GM12874 (cell line): ENCODE measurements at regions not wholly inside any gene's neighbourhood (a gene's known extent, or its start where the extent isn't known, plus 50 kb on each side); places are given as distances from the start of the nearest gene placed in this dataset.

Source experiments
- TF ChIP-seq, protein P1 (sequence below): IDR thresholded peaks from 2 replicates; pipeline ENCODE4 v1.5.1; 2011; ENCODE audit warnings: low read depth, mild to moderate bottlenecking, control low read depth, low read length, moderate library complexity; ENCODE audit not compliant: insufficient read depth

DNA sequence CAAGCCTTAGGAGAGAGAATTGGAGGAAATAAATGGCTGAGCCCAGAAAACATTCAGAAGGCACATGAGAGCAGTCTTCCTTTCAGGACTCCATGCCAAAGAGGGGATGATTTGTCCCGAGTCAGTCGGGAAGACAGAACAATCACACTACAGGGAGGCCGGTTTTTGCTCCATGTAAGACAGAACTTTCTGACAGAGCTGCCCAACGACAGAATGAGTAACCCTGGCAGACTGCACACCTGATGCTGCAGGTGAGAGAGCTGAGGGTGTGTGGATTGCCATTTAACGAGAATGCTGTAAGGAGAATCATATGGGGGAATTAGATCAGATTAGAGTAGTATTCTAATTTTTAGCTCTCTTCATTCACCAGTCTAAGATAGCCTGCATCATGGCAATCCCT, 533.0 kb downstream of the EPHB1 start:
- TF ChIP-seq, protein P1, sequence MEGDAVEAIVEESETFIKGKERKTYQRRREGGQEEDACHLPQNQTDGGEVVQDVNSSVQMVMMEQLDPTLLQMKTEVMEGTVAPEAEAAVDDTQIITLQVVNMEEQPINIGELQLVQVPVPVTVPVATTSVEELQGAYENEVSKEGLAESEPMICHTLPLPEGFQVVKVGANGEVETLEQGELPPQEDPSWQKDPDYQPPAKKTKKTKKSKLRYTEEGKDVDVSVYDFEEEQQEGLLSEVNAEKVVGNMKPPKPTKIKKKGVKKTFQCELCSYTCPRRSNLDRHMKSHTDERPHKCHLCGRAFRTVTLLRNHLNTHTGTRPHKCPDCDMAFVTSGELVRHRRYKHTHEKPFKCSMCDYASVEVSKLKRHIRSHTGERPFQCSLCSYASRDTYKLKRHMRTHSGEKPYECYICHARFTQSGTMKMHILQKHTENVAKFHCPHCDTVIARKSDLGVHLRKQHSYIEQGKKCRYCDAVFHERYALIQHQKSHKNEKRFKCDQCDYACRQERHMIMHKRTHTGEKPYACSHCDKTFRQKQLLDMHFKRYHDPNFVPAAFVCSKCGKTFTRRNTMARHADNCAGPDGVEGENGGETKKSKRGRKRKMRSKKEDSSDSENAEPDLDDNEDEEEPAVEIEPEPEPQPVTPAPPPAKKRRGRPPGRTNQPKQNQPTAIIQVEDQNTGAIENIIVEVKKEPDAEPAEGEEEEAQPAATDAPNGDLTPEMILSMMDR = no peak

DNA sequence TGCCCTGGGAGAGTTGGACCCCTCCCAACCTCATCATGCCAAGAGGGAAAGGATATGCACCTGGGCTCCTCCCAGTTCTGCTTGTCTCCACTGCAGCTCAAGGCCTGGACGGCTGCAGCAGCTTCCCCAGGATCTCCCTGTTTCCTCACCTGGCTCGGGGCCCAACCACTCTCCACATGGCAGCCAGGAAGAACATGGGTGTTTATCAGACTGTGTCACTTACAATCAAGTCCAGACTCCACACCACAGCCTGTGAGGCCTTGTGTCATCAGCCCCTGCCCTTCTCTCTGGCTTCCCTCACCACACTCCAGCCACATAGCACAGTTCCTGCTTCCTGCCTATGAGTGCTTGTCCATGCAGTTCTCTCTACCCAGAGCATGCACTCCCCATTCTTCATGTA, 534.4 kb downstream of the EPHB1 start:
- TF ChIP-seq, protein P1 = no peak

DNA sequence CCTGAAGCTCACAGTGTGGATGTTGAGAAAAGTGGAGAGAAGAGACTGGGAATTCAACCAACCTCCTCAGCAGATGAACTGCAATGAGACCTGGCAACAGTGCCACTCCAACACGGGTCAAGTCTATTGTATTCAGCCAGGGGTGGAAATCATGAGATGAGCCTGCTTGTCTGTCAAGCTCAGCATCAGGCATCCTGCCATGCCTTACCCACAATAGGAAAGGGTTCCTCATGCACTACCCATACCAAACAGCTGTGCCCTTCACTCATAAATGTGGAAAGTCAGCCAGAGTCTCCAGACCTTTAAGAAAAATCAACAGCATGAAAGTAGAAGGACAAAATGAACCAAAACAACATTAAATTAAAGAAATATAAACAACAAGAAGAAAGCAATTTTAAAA, 542.1 kb downstream of the EPHB1 start:
- TF ChIP-seq, protein P1 = no peak

DNA sequence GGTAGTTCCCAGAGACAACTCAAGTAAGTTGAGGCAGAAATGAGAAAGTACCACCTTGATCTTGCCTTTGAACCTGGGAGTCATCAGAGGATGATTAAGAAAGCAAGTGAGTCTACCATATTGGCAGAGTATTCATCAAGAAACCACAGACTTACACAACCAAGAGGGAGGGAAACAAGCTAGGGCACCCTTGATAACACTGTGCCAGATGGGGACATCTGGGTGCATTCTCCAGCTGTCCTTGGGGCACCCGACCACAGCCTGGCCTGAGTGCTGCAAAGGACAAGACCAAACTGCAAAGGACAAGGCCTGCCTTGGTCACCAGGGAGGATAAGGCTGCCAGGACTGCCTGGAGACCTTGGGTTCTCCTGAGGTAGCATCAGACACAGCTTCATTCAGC, 553.6 kb downstream of the EPHB1 start:
- TF ChIP-seq, protein P1 = no peak

DNA sequence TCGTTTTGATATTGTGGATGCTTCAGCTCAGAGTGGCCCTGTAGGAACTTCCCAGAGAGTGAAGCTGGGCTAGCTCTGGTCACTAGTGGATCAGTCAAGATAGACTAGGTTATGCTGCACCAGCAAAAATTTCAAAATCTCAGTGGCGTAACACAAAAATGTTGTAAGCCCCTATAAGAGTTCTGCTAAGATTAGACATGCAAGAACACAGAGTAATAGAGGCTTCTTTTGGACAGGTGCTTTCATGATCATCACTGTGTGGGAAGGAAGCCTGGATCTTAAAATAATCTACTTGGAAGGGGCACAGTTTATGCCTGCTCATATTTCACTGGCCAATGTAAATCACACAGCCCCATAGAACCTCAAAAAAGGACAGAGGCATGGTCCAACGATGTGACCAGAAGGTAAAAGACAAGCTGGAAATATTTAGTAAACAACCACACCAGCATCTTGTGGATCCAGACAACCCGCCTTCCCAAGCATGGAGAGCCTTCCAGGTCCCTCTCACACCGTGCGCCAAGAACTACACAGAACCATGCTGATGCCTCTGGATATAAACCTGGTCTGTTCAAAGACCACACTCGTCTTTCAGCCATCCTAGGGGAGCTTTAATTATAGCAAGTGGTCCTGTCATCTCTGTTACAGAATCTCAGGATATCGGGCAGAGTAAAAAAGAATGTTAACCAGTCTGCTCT, 554.3 kb downstream of the EPHB1 start:
- TF ChIP-seq, protein P1 = no peak

DNA sequence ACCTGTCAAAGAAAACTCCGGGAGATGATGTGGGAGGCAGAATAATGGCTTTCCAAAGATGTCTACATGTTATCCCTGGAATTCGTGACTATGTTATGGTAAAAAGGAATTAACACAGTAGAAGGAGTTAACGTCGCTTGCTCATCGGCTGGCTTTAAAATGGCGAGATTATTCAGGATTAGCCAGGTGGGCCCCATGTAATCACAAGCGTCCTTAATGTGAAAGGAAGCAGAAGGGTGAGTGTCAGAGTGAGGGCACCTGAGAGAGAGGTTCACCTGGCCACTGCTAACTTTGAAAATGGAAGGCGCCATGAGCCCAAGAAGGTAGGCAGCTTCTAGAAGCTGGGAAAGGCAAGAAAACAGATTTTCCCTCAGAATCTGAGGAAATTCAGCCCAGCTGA, 557.2 kb downstream of the EPHB1 start:
- TF ChIP-seq, protein P1 = no peak

DNA sequence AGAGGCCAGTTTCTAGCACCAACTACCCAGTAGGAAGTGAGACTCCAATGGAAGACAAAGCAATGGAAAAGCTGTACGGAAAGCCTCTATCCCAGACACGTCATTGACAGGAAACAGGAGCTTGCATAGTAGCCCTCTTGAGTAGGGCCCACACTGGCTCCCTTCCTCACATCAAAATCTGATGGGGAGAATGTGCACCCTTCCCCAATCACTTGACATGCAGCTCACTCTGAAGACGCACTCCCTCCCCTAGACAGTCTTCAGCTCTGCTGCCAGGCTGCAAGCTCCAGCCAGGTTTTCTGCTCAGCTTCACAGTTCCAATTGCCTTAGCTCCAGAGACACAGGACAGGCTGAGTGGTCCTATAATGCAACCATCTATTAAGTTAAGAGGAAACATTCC, 567.8 kb downstream of the EPHB1 start:
- TF ChIP-seq, protein P1 = no peak

DNA sequence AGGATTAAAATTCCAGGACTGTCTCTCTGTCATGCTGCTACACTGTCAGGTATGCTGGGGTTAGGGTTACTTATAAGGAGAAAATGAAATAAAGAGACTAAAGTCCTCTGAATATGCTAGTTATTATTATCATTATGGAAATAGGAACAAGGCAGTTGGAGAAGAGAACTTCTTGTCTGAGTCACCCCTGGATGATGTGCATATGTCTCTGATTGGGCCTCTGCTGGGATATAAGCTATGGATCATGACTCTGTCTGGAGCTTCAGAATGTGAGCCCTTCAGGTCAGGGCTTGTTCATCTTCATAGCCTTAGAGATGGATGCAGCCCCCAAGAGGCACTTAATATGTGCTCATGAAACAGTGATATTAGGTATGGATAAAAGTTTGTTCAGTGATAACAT, 569.6 kb downstream of the EPHB1 start:
- TF ChIP-seq, protein P1 = no peak
